DMS53 (cell line): ENCODE measurements at regions not wholly inside any gene's neighbourhood (a gene's known extent, or its start where the extent isn't known, plus 50 kb on each side); places are given as distances from the start of the nearest gene placed in this dataset.
A peak's percentile ranks its signal among the peaks of the same experiment; 100 is the strongest.

Experiments
- DNase-seq: peaks from one replicate; lab custom pipeline; 2025; lab: John Stamatoyannopoulos, UW

GRCh38 chr16:48487287-48487686, 102.1 kb upstream of the SIAH1 start:
- no peak for DNase-seq

GRCh38 chr16:48481772-48482171, 96.6 kb upstream of the SIAH1 start:
- no peak for DNase-seq

GRCh38 chr16:48481211-48481610, 96.0 kb upstream of the SIAH1 start:
- DNase-seq, result no peak

- DNase-seq, result no peak
These were observed 94.7 kb upstream of the SIAH1 start for GRCh38 chr16:48479955-48480354.

- no peak for DNase-seq
These were observed 94.1 kb upstream of the SIAH1 start for GRCh38 chr16:48479329-48479728.

GRCh38 chr16:48478393-48478792, 93.2 kb upstream of the SIAH1 start:
- no peak for DNase-seq

GRCh38 chr16:48471435-48471834, 86.2 kb upstream of the SIAH1 start:
- no peak for DNase-seq

- no peak for DNase-seq
These were observed 77.0 kb upstream of the SIAH1 start for GRCh38 chr16:48462106-48462740.

- DNase-seq, result no peak
These were observed 74.0 kb upstream of the SIAH1 start for GRCh38 chr16:48459167-48459566.

GRCh38 chr16:48454051-48454450, 68.8 kb upstream of the SIAH1 start:
- DNase-seq, result no peak

- DNase-seq, result no peak
These were observed 68.0 kb upstream of the SIAH1 start for GRCh38 chr16:48452991-48453760.

GRCh38 chr16:48451323-48451722, 66.1 kb upstream of the SIAH1 start:
- no peak for DNase-seq

- DNase-seq, result no peak
These were observed 65.2 kb upstream of the SIAH1 start for GRCh38 chr16:48450367-48450766.

- no peak for DNase-seq
These were observed 63.7 kb upstream of the SIAH1 start for GRCh38 chr16:48448841-48449481.

- DNase-seq, result no peak
These were observed 62.8 kb upstream of the SIAH1 start for GRCh38 chr16:48447940-48448536.

- no peak for DNase-seq
These were observed 62.2 kb upstream of the SIAH1 start for GRCh38 chr16:48447428-48447827.

GRCh38 chr16:48446534-48446920, 61.3 kb upstream of the SIAH1 start:
- DNase-seq, result peak; percentile 24

- no peak for DNase-seq
These were observed 60.7 kb upstream of the SIAH1 start for GRCh38 chr16:48445782-48446533.

GRCh38 chr16:48444574-48444973, 59.4 kb upstream of the SIAH1 start:
- DNase-seq, result peak; percentile 71

GRCh38 chr16:48442379-48442778, 57.2 kb upstream of the SIAH1 start:
- peak; percentile 32 for DNase-seq

- peak; percentile 96 for DNase-seq
These were observed 56.7 kb upstream of the SIAH1 start for GRCh38 chr16:48441863-48442279.

- DNase-seq, result peak; percentile 43
These were observed 55.9 kb upstream of the SIAH1 start for GRCh38 chr16:48441106-48441505.
